HepG2 (cell line): ENCODE measurements at regions not wholly inside any gene's neighbourhood (a gene's known extent, or its start where the extent isn't known, plus 50 kb on each side); places are given as distances from the start of the nearest gene placed in this dataset.

Experiments used
- ATAC-seq: fragments of 200-7000 bp; cut with Tn5 transposase; 3 replicates; pipeline ENCODE4 v1.9.1; 2020; ENCODE audit warnings: mild to moderate bottlenecking, moderate library complexity
- BruUV-seq: library from RNA; stranded (reverse); fragments of 400-500 nt; replicated peaks from 2 replicates; lab custom pipeline; 2021; lab: Mats Ljungman, UMichigan
- CTCF ChIA-PET: fragments of 300-600 bp; formaldehyde crosslinking; extraction: SDS; loops from one replicate; lab custom pipeline; 2021; ENCODE audit warnings: low total read pairs, inconsistent platforms, low intra/inter-chr PET ratio; lab: Yijun Ruan, JAX
- POLR2A ChIA-PET: fragments of 350-600 bp; sonication (Branson Sonifier 250); formaldehyde crosslinking; loops from one replicate; lab custom pipeline; 2020; ENCODE audit warnings: antibody characterized with exemption, inconsistent platforms; lab: Yijun Ruan, JAX
- DNase-seq: peaks from one replicate; pipeline ENCODE4 v3.0.0-alpha.2; 2015; ENCODE audit warnings: low spot score
- FAIRE-seq: peaks from 3 replicates; lab custom pipeline; 2011; peaks lifted over from hg19 to GRCh38; lab: Jason Lieb, UNC
- H2AFZ ChIP-seq: one replicate; pipeline ENCODE4 v1.6.1; 2011; ENCODE audit warnings: low read length, inconsistent platforms
- H3K27ac ChIP-seq: fragments of 300-600 bp; 3 replicates; pipeline ENCODE4 v1.8.0; 2011; ENCODE audit warnings: mixed run types, mild to moderate bottlenecking, mixed read lengths, low read length, inconsistent platforms; ENCODE audit not compliant: insufficient read depth; ENCODE audit errors: extremely low read length
- H3K27me3 ChIP-seq, 2 experiments: fragments of 200-600 bp in 1 of 2; 2 replicates in 1 of 2; 3 replicates in 1 of 2; pipeline versions ENCODE4 v1.6.0 to v1.8.0; 2011; ENCODE audit warnings: low read length in 2 of 2, mild to moderate bottlenecking in 2 of 2, moderate library complexity in 2 of 2, inconsistent platforms in 1 of 2; ENCODE audit not compliant: insufficient read depth in 2 of 2, control insufficient read depth in 1 of 2
- H3K36me3 ChIP-seq, 2 experiments: fragments of 200-600 bp in 1 of 2; replicated peaks in 1 of 2; 2 replicates in 1 of 2; 3 replicates in 1 of 2; pipeline versions ENCODE4 v1.5.1 to v1.8.0; 2011; ENCODE audit warnings: low read length in 2 of 2, inconsistent platforms in 1 of 2; ENCODE audit not compliant: insufficient read depth in 2 of 2, control insufficient read depth in 1 of 2
- H3K4me1 ChIP-seq: 2 replicates; pipeline ENCODE4 v1.5.1; 2012; ENCODE audit warnings: low read length, inconsistent platforms; ENCODE audit not compliant: insufficient read depth
- H3K4me2 ChIP-seq: 2 replicates; pipeline ENCODE4 v1.6.0; 2011; ENCODE audit warnings: low read depth, low read length, inconsistent platforms
- H3K4me3 ChIP-seq, 3 experiments: fragments of 200-600 bp in 1 of 3; sonication (generic), shearing (Covaris generic) in 1 of 3; replicated peaks in 1 of 3; 2 replicates each; pipeline ENCODE4 v1.5.1; 2011 to 2016; ENCODE audit warnings: low read length in 3 of 3, inconsistent platforms in 2 of 3, low read depth in 2 of 3, mild to moderate bottlenecking in 2 of 3, control low read depth in 1 of 3, mixed read lengths in 1 of 3; ENCODE audit not compliant: insufficient read depth in 1 of 3
- H3K79me2 ChIP-seq: one replicate; pipeline ENCODE4 v1.6.1; 2011; ENCODE audit warnings: low read length, inconsistent platforms; ENCODE audit not compliant: insufficient read depth
- H3K9ac ChIP-seq: 2 replicates; pipeline ENCODE4 v1.6.0; 2011; ENCODE audit warnings: mild to moderate bottlenecking, low read depth, low read length, inconsistent platforms; ENCODE audit not compliant: insufficient read depth
- H3K9me3 ChIP-seq: 2 replicates; pipeline ENCODE4 v1.5.1; 2012; ENCODE audit warnings: mild to moderate bottlenecking, low read length
- H4K20me1 ChIP-seq: 2 replicates; pipeline ENCODE4 v1.6.0; 2011; ENCODE audit warnings: inconsistent platforms, mild to moderate bottlenecking, low read length, moderate library complexity; ENCODE audit not compliant: insufficient read depth
- EEA1 ChIP-seq: sonication (generic); formaldehyde crosslinking; IDR thresholded peaks from 2 replicates; pipeline ENCODE4 v1.5.1; 2020; ENCODE audit warnings: mild to moderate bottlenecking, missing genetic modification reagents, borderline replicate concordance
- ESRRA ChIP-seq: sonication (generic); formaldehyde crosslinking; IDR thresholded peaks from 2 replicates; pipeline ENCODE4 v1.5.1; 2020; ENCODE audit warnings: mild to moderate bottlenecking, low read depth, missing genetic modification reagents
- HDAC6 ChIP-seq: fragments of 200-600 bp; sonication (generic); IDR thresholded peaks from 2 replicates; pipeline ENCODE4 v1.7.0; 2017; ENCODE audit warnings: mild to moderate bottlenecking, antibody characterized with exemption, low read length, low read depth
- HMG20B ChIP-seq: conservative IDR thresholded peaks from 2 replicates; pipeline ENCODE4 v1.6.1; 2016; ENCODE audit warnings: missing genetic modification reagents, missing compliant biosample characterization
- HNRNPH1 ChIP-seq: fragments of 200-400 bp; formaldehyde crosslinking; optimal IDR thresholded peaks from 2 replicates; pipeline ENCODE3; 2017; ENCODE audit warnings: mild to moderate bottlenecking, low read depth, low read length
- HNRNPLL ChIP-seq: fragments of 200-400 bp; formaldehyde crosslinking; IDR thresholded peaks from 2 replicates; pipeline ENCODE4 v1.6.1; 2017; ENCODE audit warnings: mild to moderate bottlenecking, low read depth, low read length; ENCODE audit not compliant: poor library complexity, severe bottlenecking
- KLF15 ChIP-seq: sonication (generic); formaldehyde crosslinking; IDR thresholded peaks from 2 replicates; pipeline ENCODE4 v1.8.1; 2023; ENCODE audit warnings: borderline replicate concordance, mild to moderate bottlenecking, inconsistent platforms, missing genetic modification reagents, mixed read lengths
- MTA3 ChIP-seq: sonication (generic); formaldehyde crosslinking; IDR thresholded peaks from 2 replicates; pipeline ENCODE4 v1.4.0; 2020; ENCODE audit warnings: missing genetic modification reagents
- MYNN ChIP-seq: sonication (generic); formaldehyde crosslinking; IDR thresholded peaks from 2 replicates; pipeline ENCODE4 v1.4.0; 2020; ENCODE audit warnings: mild to moderate bottlenecking, low read depth, missing genetic modification reagents
- NFYB ChIP-seq: sonication (generic); formaldehyde crosslinking; IDR thresholded peaks from 2 replicates; pipeline ENCODE4 v1.4.0; 2020; ENCODE audit warnings: missing genetic modification reagents
- TCF7 ChIP-seq: sonication (generic); IDR thresholded peaks from 2 replicates; pipeline ENCODE4 v1.6.1; 2016; ENCODE audit warnings: antibody characterized with exemption, low read depth
- TEAD2 ChIP-seq: sonication (generic); formaldehyde crosslinking; IDR thresholded peaks from 2 replicates; pipeline ENCODE4 v1.9.0; 2021; ENCODE audit warnings: missing genetic modification reagents
- ZNF24 ChIP-seq: fragments of 450-650 bp; IDR thresholded peaks from 2 replicates; pipeline ENCODE4 v1.6.1; 2017; ENCODE audit warnings: antibody characterized with exemption, mild to moderate bottlenecking
- ZNF567 ChIP-seq: sonication (generic); formaldehyde crosslinking; IDR thresholded peaks from 2 replicates; pipeline ENCODE4 v1.8.1; 2023; ENCODE audit warnings: mild to moderate bottlenecking, missing genetic modification reagents, borderline replicate concordance
- ZNF598 ChIP-seq: sonication (generic); formaldehyde crosslinking; IDR thresholded peaks from 2 replicates; pipeline ENCODE4 v1.5.1; 2020; ENCODE audit warnings: mild to moderate bottlenecking, missing genetic modification reagents, borderline replicate concordance
- ZNF615 ChIP-seq: sonication (generic); formaldehyde crosslinking; IDR thresholded peaks from 2 replicates; pipeline ENCODE4 v1.5.0; 2020; ENCODE audit warnings: mild to moderate bottlenecking, missing genetic modification reagents, borderline replicate concordance
- ZNF616 ChIP-seq: sonication (generic); formaldehyde crosslinking; IDR thresholded peaks from 2 replicates; pipeline ENCODE4 v1.5.0; 2020; ENCODE audit warnings: low read depth, mild to moderate bottlenecking, missing genetic modification reagents
- ZNF782 ChIP-seq: sonication (generic); formaldehyde crosslinking; IDR thresholded peaks from 2 replicates; pipeline ENCODE4 v1.4.0; 2020; ENCODE audit warnings: missing genetic modification reagents, mild to moderate bottlenecking, borderline replicate concordance
- WGBS: methylation state at CpG from one replicate; pipeline ENCODE4 v1.1.6; 2017; ENCODE audit warnings: low lambda C conversion rate; 5-methylcytosine and 5-hydroxymethylcytosine counted together
- in situ Hi-C: cut with HindIII; loops from 2 replicates; pipeline ENCODE4 v1.10.0; 2017; ENCODE audit warnings: low pct_unique_long_range_greater_than_20kb; ENCODE audit not compliant: extremely low pct_ligation_motif_present
- intact Hi-C: fragments of 100-400 bp; cut with micrococcal nuclease; formaldehyde crosslinking; loops from one replicate; pipeline ENCODE4 v1.10.0; 2022; ENCODE audit not compliant: unreplicated experiment
- TF ChIP-seq, protein P1 (sequence below), 2 experiments: fragments of 450-650 bp in 1 of 2; sonication (generic) in 1 of 2; formaldehyde crosslinking; IDR thresholded peaks; 2 replicates each; pipeline versions ENCODE4 v1.5.0 to v1.8.0; 2020 to 2022; ENCODE audit warnings: mild to moderate bottlenecking in 1 of 2, missing genetic modification reagents in 1 of 2

DNA sequence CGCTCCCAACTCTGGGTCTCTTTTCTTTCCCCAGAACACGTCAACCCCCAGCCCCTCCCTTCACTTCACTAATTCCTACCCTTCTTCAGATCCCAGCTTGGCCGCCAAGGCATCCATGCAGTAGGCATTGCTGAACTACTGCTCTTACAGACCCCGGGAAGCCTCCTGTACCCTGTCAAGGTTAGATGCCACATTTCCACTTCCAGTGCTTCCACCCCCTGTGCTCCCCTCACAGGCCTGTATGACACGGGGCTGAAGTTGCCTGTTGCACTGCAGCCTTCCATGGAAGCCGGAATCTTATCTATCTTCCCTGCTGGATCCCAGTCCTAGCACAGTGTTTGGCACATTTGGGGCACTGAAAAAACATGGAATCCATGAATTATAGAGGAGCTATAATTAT lies 99.0 kb upstream of the SOD1 start:
- 10% methylated on average over 6 of the region's 6 CpGs for WGBS
- H3K4me1 ChIP-seq, result no peaks in the 10 kb centered on the region
- CTCF ChIA-PET, result no interaction called here
- H2AFZ ChIP-seq, result no peak overlapping the region
- TF ChIP-seq HDAC6 (no peak), ESRRA (CRISPR knock-in tag) (no peak), HNRNPH1 (no peak), TCF7 (no peak), HMG20B (CRISPR knock-in tag) (no peak), ZNF615 (CRISPR knock-in tag) (no peak), ZNF567 (no peak), ZNF782 (CRISPR knock-in tag) (no peak), EEA1 (CRISPR knock-in tag) (no peak), KLF15 (CRISPR knock-in tag) (no peak), MYNN (CRISPR knock-in tag) (no peak), NFYB (CRISPR knock-in tag) (no peak), TEAD2 (CRISPR knock-in tag) (no peak), ZNF598 (no peak), ZNF616 (CRISPR knock-in tag) (no peak), MTA3 (CRISPR knock-in tag) (no peak), ZNF24 (no peak), HNRNPLL (no peak)
- TF ChIP-seq, protein P1, sequence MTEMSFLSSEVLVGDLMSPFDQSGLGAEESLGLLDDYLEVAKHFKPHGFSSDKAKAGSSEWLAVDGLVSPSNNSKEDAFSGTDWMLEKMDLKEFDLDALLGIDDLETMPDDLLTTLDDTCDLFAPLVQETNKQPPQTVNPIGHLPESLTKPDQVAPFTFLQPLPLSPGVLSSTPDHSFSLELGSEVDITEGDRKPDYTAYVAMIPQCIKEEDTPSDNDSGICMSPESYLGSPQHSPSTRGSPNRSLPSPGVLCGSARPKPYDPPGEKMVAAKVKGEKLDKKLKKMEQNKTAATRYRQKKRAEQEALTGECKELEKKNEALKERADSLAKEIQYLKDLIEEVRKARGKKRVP (CRISPR knock-in tag; IDR thresholded peaks at IDR 0.05), result no peak
- ATAC-seq (no peak), FAIRE-seq (no peak), DNase-seq (no peak)
- H3K36me3 ChIP-seq, result no peaks in the 10 kb centered on the region
- H3K4me3 ChIP-seq, result no peak overlapping the region
- no peaks in the 10 kb centered on the region for H4K20me1 ChIP-seq
- no peak overlapping the region for H3K9ac ChIP-seq
- in situ Hi-C loops, result no loop called here
- POLR2A ChIA-PET, result no interaction called here
- H3K27me3 ChIP-seq, result peaks cover 4 to 19% of the 10 kb centered on the region in 2 experiments; a peak in 4 of 5 replicates
- H3K9me3 ChIP-seq, result no peaks in the 10 kb centered on the region
- H3K4me2 ChIP-seq, result no peak overlapping the region
- no peak overlapping the region for H3K27ac ChIP-seq
- intact Hi-C loops, result no loop called here
- H3K79me2 ChIP-seq, result no peaks in the 10 kb centered on the region
- BruUV-seq, result no TSS peak
